ENCODE measurements at regions not wholly inside any gene's neighbourhood (a gene's known extent, or its start where the extent isn't known, plus 50 kb on each side); places are given as distances from the start of the nearest gene placed in this dataset.

- TF ChIP-seq REST (tag by site-specific recombination; IDR thresholded peaks at IDR 0.05), result no peak
- no peak for TF ChIP-seq ZNF19 (tag by site-specific recombination; IDR thresholded peaks at IDR 0.05; ENCODE audit: low read depth)
- TF ChIP-seq CTCF (tag by site-specific recombination; IDR thresholded peaks at IDR 0.05), result no peak
- no peak for TF ChIP-seq YY1 (tag by site-specific recombination; IDR thresholded peaks at IDR 0.05)
Measured at GRCh38 chrX:45900766-45901615, 644.2 kb downstream of the ZNF674 start.

All from HEK293 (cell line).